ENCODE measurements at regions not wholly inside any gene's neighbourhood (a gene's known extent, or its start where the extent isn't known, plus 50 kb on each side); places are given as distances from the start of the nearest gene placed in this dataset.

DNA sequence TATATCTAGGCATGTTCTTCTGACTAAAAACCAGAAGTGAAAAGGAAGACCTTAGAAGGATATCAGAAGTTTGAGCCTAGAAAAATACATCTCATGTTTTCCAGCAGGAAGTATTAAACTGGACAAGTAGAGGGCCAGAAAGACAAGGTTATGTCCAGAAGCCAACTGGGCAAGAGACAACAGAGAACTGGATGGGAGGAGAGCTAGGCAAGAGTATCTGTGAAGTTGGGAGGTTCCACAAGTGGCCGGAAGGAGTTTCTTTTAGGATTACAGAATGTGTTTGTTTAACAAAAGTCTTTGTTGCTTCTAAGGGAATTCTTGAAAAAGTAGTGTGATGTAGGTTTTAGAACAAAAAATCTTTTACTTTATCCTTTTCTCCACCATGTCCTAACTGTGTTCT is 86.4 kb downstream of the CYP26A1 start:
- Histone ChIP-seq H3K36me3 (no peaks in the 10 kb centered on the region), H3K4me1 (replicated peaks) (peaks cover 25% of the 10 kb centered on the region), H3K4me3 (no peak overlapping the region), H3K27me3 (replicated peaks) (no peaks in the 10 kb centered on the region), H3K27ac (peak overlapping the region; percentile 94), H3K9me3 (replicated peaks) (no peaks in the 10 kb centered on the region; the same call in 1 of the 2 replicates)
- DNase-seq (ENCODE audit: low read depth in 1 of 2, low spot score in 2 of 2): peak in 1 of 2 experiments; percentile 40

DNA sequence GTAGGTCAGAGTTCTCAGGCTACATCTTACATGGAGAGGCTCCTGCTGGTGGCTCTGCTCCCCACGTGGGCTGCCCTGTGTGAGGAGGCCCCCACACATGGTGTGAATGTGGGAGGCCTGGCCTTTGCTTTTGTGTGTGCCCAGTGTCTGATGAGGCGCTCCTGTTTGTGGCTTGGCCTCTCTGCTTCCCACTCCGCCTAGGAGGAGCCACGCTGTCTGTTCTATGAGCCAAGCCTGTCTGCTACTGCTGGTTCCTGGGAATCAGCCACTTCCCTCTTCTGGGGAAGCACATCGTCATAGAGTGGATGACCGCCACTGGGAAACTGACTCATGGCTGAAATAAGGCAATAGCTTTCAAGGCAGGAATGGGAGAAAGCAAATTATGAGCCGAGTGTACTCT is 87.1 kb downstream of the CYP26A1 start:
- Histone ChIP-seq H3K36me3 (no peaks in the 10 kb centered on the region), H3K27me3 (replicated peaks) (no peaks in the 10 kb centered on the region), H3K4me3 (no peak overlapping the region), H3K9me3 (replicated peaks) (no peaks in the 10 kb centered on the region; the same call in 1 of the 2 replicates), H3K4me1 (replicated peaks) (peaks cover 31% of the 10 kb centered on the region), H3K27ac (peak overlapping the region; percentile 94)
- DNase-seq (ENCODE audit: low read depth in 1 of 2, low spot score in 2 of 2): peak; percentile 92

DNA sequence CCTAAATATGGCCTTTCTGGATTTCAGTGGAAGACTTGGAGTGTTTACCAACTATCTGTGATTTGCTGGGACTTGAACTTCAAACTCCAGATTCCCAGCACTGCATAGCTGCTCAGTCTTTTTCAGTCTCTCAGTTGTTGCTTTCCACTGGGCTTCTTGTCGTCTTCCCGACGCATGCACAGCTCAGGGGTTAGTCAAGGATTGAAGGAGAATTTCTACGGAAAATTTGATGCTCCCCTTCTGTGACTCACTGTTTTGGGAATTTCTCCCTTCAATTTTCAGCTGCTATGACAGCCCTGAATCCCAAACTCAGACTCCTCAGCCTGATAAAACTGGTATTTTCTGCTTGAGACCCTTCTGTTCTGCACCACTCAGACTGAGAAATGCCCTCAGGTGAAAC is 91.7 kb downstream of the CYP26A1 start:
- Histone ChIP-seq H3K36me3 (no peaks in the 10 kb centered on the region), H3K27ac (peak overlapping the region; percentile 56), H3K9me3 (replicated peaks) (no peaks in the 10 kb centered on the region), H3K4me3 (no peak overlapping the region), H3K27me3 (replicated peaks) (no peaks in the 10 kb centered on the region), H3K4me1 (replicated peaks) (peaks cover 29% of the 10 kb centered on the region)
- DNase-seq (ENCODE audit: low read depth in 1 of 2, low spot score in 2 of 2): peak; percentile 38 to 52

DNA sequence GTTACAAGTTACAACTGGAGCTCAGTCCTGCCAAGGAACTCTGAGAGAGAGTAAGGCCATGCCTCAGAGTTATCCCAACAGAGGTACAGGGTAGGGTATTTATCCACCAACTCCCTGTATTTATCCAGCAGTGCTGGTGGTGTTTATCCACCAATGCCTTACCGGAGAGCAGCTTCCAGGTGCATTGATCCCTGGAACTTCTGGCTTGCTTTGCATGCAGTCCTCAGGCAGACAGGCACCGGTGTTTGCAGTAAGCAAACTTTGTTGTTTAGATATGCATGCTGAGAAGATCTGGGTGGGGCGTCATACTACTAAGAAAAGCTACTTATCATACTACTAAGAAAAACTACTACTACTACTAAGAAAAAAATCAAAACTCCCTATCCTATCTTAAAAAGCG is 92.4 kb downstream of the CYP26A1 start:
- H3K27ac ChIP-seq: peak overlapping the region; percentile 45; the same call in 1 of the 2 replicates
- peaks cover 21% of the 10 kb centered on the region for H3K4me1 ChIP-seq (replicated peaks)
- DNase-seq (ENCODE audit: low read depth in 1 of 2, low spot score in 2 of 2): no peak
- no peaks in the 10 kb centered on the region for H3K36me3 ChIP-seq
- H3K9me3 ChIP-seq (replicated peaks): no peaks in the 10 kb centered on the region
- H3K27me3 ChIP-seq (replicated peaks): no peaks in the 10 kb centered on the region
- H3K4me3 ChIP-seq: no peak overlapping the region

DNA sequence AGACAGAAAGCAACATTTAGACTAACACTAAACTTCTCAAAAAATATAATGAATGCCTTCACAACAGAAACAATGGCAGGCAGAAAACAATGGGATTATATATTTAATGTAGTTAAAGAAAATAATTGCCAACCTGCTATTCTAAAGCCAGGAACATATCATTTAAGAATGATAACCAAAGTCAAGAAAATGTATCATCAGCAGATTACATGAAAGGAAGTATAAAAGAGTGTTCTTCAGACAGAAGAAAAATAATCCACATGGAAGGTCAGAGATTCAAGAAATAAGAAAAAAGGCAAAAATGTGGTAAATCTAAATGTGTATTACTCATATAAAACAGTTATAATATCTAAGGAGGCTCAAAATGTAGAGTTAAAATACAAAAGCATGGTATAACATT is 98.1 kb downstream of the CYP26A1 start:
- Histone ChIP-seq H3K9me3 (replicated peaks) (no peaks in the 10 kb centered on the region), H3K27ac (no peak overlapping the region), H3K4me3 (no peak overlapping the region), H3K4me1 (replicated peaks) (no peaks in the 10 kb centered on the region; the same call in 1 of the 2 replicates), H3K27me3 (replicated peaks) (no peaks in the 10 kb centered on the region), H3K36me3 (no peaks in the 10 kb centered on the region)
- no peak for DNase-seq (ENCODE audit: low read depth in 1 of 2, low spot score in 2 of 2)

- no peak for DNase-seq (ENCODE audit: low read depth in 1 of 2, low spot score in 2 of 2)
- Histone ChIP-seq H3K9me3 (replicated peaks) (no peaks in the 10 kb centered on the region), H3K27ac (no peak overlapping the region), H3K36me3 (no peaks in the 10 kb centered on the region), H3K4me1 (replicated peaks) (no peaks in the 10 kb centered on the region), H3K27me3 (replicated peaks) (no peaks in the 10 kb centered on the region), H3K4me3 (no peak overlapping the region)
Measured at GRCh38 chr10:93173967-93174845, 100.5 kb downstream of the CYP26A1 start.

DNA sequence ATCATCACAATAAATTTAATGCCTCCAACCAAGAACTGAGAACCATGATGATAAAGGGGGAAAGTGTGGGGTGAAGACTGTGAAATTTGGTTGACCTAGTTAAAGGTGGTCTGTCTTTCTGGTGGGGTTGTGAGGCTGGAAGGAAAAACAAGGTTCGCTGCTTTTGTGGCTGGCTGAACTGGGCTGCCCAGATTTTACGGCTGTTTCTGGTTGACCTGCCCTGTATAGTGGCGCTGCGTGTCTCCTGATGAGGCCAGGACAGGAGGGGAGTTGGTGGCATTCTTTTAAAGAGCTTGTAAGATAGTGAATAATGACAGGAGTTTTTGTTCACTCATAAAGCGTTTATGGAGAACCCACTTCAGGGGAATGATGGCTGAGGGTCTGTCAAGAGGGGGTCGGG is 101.8 kb downstream of the CYP26A1 start:
- no peak for DNase-seq (ENCODE audit: low read depth in 1 of 2, low spot score in 2 of 2)
- H3K27me3 ChIP-seq (replicated peaks): no peaks in the 10 kb centered on the region
- H3K4me3 ChIP-seq: no peak overlapping the region
- H3K9me3 ChIP-seq (replicated peaks): no peaks in the 10 kb centered on the region
- no peaks in the 10 kb centered on the region for H3K36me3 ChIP-seq
- no peaks in the 10 kb centered on the region for H3K4me1 ChIP-seq (replicated peaks)
- no peak overlapping the region for H3K27ac ChIP-seq

GRCh38 chr10:93177511-93177910 is 103.8 kb downstream of the CYP26A1 start:
- no peaks in the 10 kb centered on the region for H3K4me1 ChIP-seq (replicated peaks)
- DNase-seq (ENCODE audit: low read depth in 1 of 2, low spot score in 2 of 2): no peak
- no peaks in the 10 kb centered on the region for H3K27me3 ChIP-seq (replicated peaks)
- no peak overlapping the region for H3K4me3 ChIP-seq
- no peaks in the 10 kb centered on the region for H3K9me3 ChIP-seq (replicated peaks)
- no peaks in the 10 kb centered on the region for H3K36me3 ChIP-seq
- H3K27ac ChIP-seq: no peak overlapping the region

DNA sequence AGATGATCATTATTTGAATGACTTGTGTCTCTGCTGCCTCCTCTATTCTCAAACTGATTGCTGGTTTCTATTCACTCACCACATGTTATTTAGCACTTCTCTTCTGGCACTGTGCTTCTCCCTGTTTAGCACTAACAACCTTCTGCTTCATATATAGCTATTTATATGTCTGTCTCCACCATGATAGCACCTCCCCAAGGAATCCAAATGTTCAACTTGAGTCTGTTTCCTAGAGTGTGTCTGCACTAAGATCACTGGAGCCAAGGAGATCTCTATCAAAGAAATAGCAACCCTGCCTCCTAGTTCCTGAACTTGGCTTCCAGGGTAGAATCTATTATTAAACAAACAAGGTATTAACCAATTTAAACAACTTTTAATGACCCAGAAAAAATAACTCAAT is 104.5 kb downstream of the CYP26A1 start:
- Histone ChIP-seq H3K36me3 (no peaks in the 10 kb centered on the region), H3K4me3 (no peak overlapping the region), H3K27ac (no peak overlapping the region), H3K4me1 (replicated peaks) (no peaks in the 10 kb centered on the region), H3K9me3 (replicated peaks) (no peaks in the 10 kb centered on the region), H3K27me3 (replicated peaks) (no peaks in the 10 kb centered on the region)
- DNase-seq (ENCODE audit: low read depth in 1 of 2, low spot score in 2 of 2): no peak

GRCh38 chr10:93180482-93180931 is 106.8 kb downstream of the CYP26A1 start:
- Histone ChIP-seq H3K4me3 (no peak overlapping the region), H3K27me3 (replicated peaks) (no peaks in the 10 kb centered on the region), H3K36me3 (no peaks in the 10 kb centered on the region), H3K4me1 (replicated peaks) (no peaks in the 10 kb centered on the region), H3K9me3 (replicated peaks) (no peaks in the 10 kb centered on the region), H3K27ac (no peak overlapping the region)
- DNase-seq (ENCODE audit: low read depth in 1 of 2, low spot score in 2 of 2): no peak

DNA sequence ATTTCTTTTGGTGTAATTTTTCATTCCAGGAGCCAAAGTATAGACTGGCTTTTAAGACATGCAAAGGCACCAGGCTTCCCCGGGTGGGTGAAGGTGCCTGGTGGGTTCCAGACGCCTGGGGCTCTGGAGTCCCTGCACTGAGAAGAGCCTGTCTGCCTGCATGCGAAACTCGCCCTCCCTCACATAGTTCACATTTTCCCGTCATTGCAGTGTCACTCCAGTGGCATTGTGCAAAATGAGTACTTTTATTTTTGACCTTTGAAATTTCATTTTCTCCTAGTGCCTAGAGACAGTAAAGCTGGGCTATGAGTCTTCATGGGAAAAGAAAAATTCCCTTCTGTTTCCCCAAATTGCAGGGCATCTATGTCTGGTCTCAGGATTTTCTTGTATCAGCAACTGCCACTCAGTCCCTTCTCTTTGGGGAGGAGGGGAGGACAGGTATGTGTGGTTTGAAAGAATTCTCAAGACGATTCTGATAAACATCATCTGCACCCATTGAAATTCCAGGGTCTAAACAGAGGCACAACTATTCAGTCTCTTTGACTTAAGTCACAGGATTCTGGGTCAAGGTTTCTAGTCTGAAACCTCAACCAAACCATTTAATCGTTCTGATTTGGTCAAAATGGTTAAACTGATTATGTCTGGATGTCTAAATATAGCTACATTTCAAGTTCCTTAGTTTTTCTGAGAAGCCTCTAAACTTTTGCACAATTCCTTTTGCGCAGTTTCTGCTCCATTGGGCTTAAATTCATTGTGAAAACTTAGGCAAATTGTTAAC is 107.8 kb downstream of the CYP26A1 start:
- no peak overlapping the region for H3K27ac ChIP-seq
- no peak overlapping the region for H3K4me3 ChIP-seq
- H3K27me3 ChIP-seq (replicated peaks): no peaks in the 10 kb centered on the region
- DNase-seq (ENCODE audit: low read depth in 1 of 2, low spot score in 2 of 2): no peak
- no peaks in the 10 kb centered on the region for H3K36me3 ChIP-seq
- no peaks in the 10 kb centered on the region for H3K4me1 ChIP-seq (replicated peaks)
- H3K9me3 ChIP-seq (replicated peaks): no peaks in the 10 kb centered on the region

DNA sequence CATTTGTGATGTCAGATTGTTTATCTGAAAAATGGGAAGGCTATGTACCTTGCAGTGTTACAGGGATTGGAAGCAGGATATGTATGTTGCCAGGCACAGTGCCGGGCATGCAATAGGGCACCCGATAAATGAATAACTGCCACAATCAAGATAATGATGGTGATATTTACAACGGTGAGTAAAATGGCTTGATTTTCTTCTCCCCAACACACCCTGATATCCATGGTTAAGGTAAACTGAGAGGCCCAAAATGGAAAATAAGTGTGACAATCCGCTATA is 108.3 kb downstream of the CYP26A1 start:
- DNase-seq (ENCODE audit: low read depth in 1 of 2, low spot score in 2 of 2): no peak

GRCh38 chr10:93182790-93183189 is 109.1 kb downstream of the CYP26A1 start:
- no peaks in the 10 kb centered on the region for H3K4me1 ChIP-seq (replicated peaks)
- H3K9me3 ChIP-seq (replicated peaks): no peaks in the 10 kb centered on the region
- no peak overlapping the region for H3K27ac ChIP-seq
- no peaks in the 10 kb centered on the region for H3K27me3 ChIP-seq (replicated peaks)
- H3K4me3 ChIP-seq: no peak overlapping the region
- DNase-seq (ENCODE audit: low read depth in 1 of 2, low spot score in 2 of 2): no peak
- H3K36me3 ChIP-seq: no peaks in the 10 kb centered on the region

More for the DNA sequence above, 108.3 kb downstream of the CYP26A1 start:
- Histone ChIP-seq H3K27ac (no peak overlapping the region), H3K36me3 (no peaks in the 10 kb centered on the region), H3K27me3 (replicated peaks) (no peaks in the 10 kb centered on the region), H3K9me3 (replicated peaks) (no peaks in the 10 kb centered on the region), H3K4me3 (no peak overlapping the region), H3K4me1 (replicated peaks) (no peaks in the 10 kb centered on the region)

GRCh38 chr10:93186653-93187052 is 113.0 kb downstream of the CYP26A1 start:
- Histone ChIP-seq H3K9me3 (replicated peaks) (no peaks in the 10 kb centered on the region), H3K4me3 (no peak overlapping the region), H3K27ac (no peak overlapping the region), H3K27me3 (replicated peaks) (no peaks in the 10 kb centered on the region), H3K4me1 (replicated peaks) (no peaks in the 10 kb centered on the region), H3K36me3 (no peaks in the 10 kb centered on the region)
- no peak for DNase-seq (ENCODE audit: low read depth in 1 of 2, low spot score in 2 of 2)
